H1 (cell line): ENCODE measurements at regions not wholly inside any gene's neighbourhood (a gene's known extent, or its start where the extent isn't known, plus 50 kb on each side); places are given as distances from the start of the nearest gene placed in this dataset.

ENCODE experiments used
- ASH2L ChIP-seq: fragments of 200-600, 300-600 bp; sonication (generic); IDR thresholded peaks from one replicate; pipeline ENCODE4 v1.7.1; 2017; ENCODE audit warnings: low read length
- BACH1 ChIP-seq: IDR thresholded peaks from 2 replicates; pipeline ENCODE4 v1.6.1; 2012; ENCODE audit warnings: low read length, improper control_type of control experiment
- CHD1 ChIP-seq: IDR thresholded peaks from 2 replicates; pipeline ENCODE4 v1.6.1; 2012; ENCODE audit warnings: low read depth, low read length, improper control_type of control experiment
- CHD2 ChIP-seq: IDR thresholded peaks from 2 replicates; pipeline ENCODE4 v1.6.1; 2012; ENCODE audit warnings: low read length, improper control_type of control experiment
- EZH2 ChIP-seq: fragments of 200-600 bp; sonication (generic); IDR thresholded peaks from 2 replicates; pipeline ENCODE4 v1.7.1; 2012; ENCODE audit warnings: low read depth, mild to moderate bottlenecking, moderate library complexity, low read length, inconsistent platforms; ENCODE audit not compliant: severe bottlenecking
- KDM1A ChIP-seq: fragments of 200-600, 300-600 bp; sonication (generic); IDR thresholded peaks from 2 replicates; pipeline ENCODE4 v1.7.1; 2016; ENCODE audit warnings: mild to moderate bottlenecking, low read length, borderline replicate concordance
- SIN3A ChIP-seq, 2 experiments: IDR thresholded peaks in 1 of 2; conservative IDR thresholded peaks in 1 of 2; 2 replicates each; pipeline ENCODE4 v1.6.1; 2011 to 2012; ENCODE audit warnings: low read length in 2 of 2, improper control_type of control experiment in 1 of 2, low read depth in 1 of 2, mild to moderate bottlenecking in 1 of 2
- SIRT6 ChIP-seq: IDR thresholded peaks from one replicate; pipeline ENCODE4 v1.7.1; 2012; ENCODE audit warnings: low read length, inconsistent platforms
- ZNF274 ChIP-seq: IDR thresholded peaks from 2 replicates; pipeline ENCODE4 v1.7.0; 2012; ENCODE audit warnings: low read length, borderline replicate concordance; ENCODE audit errors: extremely low read depth
- TF ChIP-seq, protein P1 (sequence below): fragments of 300-600 bp; sonication (generic); IDR thresholded peaks from 2 replicates; pipeline ENCODE4 v1.7.1; 2012; ENCODE audit warnings: low read length, moderate library complexity, mild to moderate bottlenecking, inconsistent platforms; ENCODE audit not compliant: insufficient replicate concordance
- TF ChIP-seq, protein P2 (sequence below): IDR thresholded peaks from 2 replicates; pipeline ENCODE4 v1.6.1; 2012; ENCODE audit warnings: inconsistent platforms
- TF ChIP-seq, protein P3 (sequence below): IDR thresholded peaks from 2 replicates; pipeline ENCODE4 v1.6.1; 2011; ENCODE audit warnings: low read depth, mild to moderate bottlenecking, low read length; ENCODE audit not compliant: insufficient read depth

DNA sequence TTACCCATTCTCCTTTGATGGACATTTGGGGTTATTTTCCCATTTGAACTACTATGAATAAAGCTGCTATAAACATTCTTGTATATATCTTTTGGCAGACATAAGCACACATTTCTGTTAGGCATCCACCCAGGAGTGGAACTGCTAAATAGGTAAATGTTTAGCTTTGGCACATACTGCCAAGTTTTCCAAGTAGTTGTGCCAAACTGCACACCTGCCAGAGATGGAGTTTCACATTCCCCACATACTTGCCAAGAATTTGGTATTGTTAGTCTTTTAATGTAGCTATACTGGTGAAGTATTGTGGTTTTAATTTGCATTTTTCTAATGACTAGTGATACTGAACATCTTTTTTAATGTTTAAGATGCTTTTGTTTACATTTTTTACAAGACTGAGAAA, 201.0 kb downstream of the GXYLT1 start (continued):
- TF ChIP-seq, protein P1, sequence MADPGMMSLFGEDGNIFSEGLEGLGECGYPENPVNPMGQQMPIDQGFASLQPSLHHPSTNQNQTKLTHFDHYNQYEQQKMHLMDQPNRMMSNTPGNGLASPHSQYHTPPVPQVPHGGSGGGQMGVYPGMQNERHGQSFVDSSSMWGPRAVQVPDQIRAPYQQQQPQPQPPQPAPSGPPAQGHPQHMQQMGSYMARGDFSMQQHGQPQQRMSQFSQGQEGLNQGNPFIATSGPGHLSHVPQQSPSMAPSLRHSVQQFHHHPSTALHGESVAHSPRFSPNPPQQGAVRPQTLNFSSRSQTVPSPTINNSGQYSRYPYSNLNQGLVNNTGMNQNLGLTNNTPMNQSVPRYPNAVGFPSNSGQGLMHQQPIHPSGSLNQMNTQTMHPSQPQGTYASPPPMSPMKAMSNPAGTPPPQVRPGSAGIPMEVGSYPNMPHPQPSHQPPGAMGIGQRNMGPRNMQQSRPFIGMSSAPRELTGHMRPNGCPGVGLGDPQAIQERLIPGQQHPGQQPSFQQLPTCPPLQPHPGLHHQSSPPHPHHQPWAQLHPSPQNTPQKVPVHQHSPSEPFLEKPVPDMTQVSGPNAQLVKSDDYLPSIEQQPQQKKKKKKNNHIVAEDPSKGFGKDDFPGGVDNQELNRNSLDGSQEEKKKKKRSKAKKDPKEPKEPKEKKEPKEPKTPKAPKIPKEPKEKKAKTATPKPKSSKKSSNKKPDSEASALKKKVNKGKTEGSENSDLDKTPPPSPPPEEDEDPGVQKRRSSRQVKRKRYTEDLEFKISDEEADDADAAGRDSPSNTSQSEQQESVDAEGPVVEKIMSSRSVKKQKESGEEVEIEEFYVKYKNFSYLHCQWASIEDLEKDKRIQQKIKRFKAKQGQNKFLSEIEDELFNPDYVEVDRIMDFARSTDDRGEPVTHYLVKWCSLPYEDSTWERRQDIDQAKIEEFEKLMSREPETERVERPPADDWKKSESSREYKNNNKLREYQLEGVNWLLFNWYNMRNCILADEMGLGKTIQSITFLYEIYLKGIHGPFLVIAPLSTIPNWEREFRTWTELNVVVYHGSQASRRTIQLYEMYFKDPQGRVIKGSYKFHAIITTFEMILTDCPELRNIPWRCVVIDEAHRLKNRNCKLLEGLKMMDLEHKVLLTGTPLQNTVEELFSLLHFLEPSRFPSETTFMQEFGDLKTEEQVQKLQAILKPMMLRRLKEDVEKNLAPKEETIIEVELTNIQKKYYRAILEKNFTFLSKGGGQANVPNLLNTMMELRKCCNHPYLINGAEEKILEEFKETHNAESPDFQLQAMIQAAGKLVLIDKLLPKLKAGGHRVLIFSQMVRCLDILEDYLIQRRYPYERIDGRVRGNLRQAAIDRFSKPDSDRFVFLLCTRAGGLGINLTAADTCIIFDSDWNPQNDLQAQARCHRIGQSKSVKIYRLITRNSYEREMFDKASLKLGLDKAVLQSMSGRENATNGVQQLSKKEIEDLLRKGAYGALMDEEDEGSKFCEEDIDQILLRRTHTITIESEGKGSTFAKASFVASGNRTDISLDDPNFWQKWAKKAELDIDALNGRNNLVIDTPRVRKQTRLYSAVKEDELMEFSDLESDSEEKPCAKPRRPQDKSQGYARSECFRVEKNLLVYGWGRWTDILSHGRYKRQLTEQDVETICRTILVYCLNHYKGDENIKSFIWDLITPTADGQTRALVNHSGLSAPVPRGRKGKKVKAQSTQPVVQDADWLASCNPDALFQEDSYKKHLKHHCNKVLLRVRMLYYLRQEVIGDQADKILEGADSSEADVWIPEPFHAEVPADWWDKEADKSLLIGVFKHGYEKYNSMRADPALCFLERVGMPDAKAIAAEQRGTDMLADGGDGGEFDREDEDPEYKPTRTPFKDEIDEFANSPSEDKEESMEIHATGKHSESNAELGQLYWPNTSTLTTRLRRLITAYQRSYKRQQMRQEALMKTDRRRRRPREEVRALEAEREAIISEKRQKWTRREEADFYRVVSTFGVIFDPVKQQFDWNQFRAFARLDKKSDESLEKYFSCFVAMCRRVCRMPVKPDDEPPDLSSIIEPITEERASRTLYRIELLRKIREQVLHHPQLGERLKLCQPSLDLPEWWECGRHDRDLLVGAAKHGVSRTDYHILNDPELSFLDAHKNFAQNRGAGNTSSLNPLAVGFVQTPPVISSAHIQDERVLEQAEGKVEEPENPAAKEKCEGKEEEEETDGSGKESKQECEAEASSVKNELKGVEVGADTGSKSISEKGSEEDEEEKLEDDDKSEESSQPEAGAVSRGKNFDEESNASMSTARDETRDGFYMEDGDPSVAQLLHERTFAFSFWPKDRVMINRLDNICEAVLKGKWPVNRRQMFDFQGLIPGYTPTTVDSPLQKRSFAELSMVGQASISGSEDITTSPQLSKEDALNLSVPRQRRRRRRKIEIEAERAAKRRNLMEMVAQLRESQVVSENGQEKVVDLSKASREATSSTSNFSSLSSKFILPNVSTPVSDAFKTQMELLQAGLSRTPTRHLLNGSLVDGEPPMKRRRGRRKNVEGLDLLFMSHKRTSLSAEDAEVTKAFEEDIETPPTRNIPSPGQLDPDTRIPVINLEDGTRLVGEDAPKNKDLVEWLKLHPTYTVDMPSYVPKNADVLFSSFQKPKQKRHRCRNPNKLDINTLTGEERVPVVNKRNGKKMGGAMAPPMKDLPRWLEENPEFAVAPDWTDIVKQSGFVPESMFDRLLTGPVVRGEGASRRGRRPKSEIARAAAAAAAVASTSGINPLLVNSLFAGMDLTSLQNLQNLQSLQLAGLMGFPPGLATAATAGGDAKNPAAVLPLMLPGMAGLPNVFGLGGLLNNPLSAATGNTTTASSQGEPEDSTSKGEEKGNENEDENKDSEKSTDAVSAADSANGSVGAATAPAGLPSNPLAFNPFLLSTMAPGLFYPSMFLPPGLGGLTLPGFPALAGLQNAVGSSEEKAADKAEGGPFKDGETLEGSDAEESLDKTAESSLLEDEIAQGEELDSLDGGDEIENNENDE = no peak
- TF ChIP-seq KDM1A = no peak
- no peak for TF ChIP-seq EZH2
- no peak for TF ChIP-seq BACH1
- no peak for TF ChIP-seq CHD1
- TF ChIP-seq ZNF274 = no peak
- TF ChIP-seq, protein P2, sequence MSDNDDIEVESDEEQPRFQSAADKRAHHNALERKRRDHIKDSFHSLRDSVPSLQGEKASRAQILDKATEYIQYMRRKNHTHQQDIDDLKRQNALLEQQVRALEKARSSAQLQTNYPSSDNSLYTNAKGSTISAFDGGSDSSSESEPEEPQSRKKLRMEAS = no peak
- no peak for TF ChIP-seq SIRT6
- TF ChIP-seq, protein P3, sequence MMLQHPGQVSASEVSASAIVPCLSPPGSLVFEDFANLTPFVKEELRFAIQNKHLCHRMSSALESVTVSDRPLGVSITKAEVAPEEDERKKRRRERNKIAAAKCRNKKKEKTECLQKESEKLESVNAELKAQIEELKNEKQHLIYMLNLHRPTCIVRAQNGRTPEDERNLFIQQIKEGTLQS = no peak
- TF ChIP-seq CHD2 = no peak
- no peak for TF ChIP-seq ASH2L
- no peak for TF ChIP-seq SIN3A (conservative IDR thresholded peaks at IDR 0.05 in 1 of 2, IDR thresholded peaks at IDR 0.05 in 1 of 2; ENCODE audit: low read depth in 1 of 2, low read length in 2 of 2)
